IMR-90 (cell line): ENCODE measurements at regions not wholly inside any gene's neighbourhood (a gene's known extent, or its start where the extent isn't known, plus 50 kb on each side); places are given as distances from the start of the nearest gene placed in this dataset.

ENCODE experiments used
- ATAC-seq: fragments of 200-7000 bp; cut with Tn5 transposase; 2 replicates; pipeline ENCODE4 v1.9.1; 2020; ENCODE audit warnings: low read depth, mild to moderate bottlenecking, moderate library complexity
- BruUV-seq: library from RNA; stranded (reverse); fragments of 400-500 nt; replicated peaks from 2 replicates; lab custom pipeline; 2021; lab: Mats Ljungman, UMichigan
- CTCF ChIA-PET: fragments of 300-600 bp; formaldehyde crosslinking; extraction: SDS; loops from one replicate; lab custom pipeline; 2021; ENCODE audit warnings: antibody characterized with exemption; lab: Yijun Ruan, JAX
- POLR2A ChIA-PET: fragments of 300-600 bp; sonication (Branson Sonifier 250); formaldehyde crosslinking; loops from one replicate; lab custom pipeline; 2022; ENCODE audit warnings: antibody characterized with exemption; ENCODE audit not compliant: unreplicated experiment; lab: Charles Lee
- DNase-seq: peaks from one replicate; pipeline ENCODE4 v3.0.0; 2013
- H2AFZ ChIP-seq: replicated peaks from 2 replicates; pipeline ENCODE3; 2013; ENCODE audit warnings: low read length, mild to moderate bottlenecking; ENCODE audit not compliant: poor library complexity
- H2AK5ac ChIP-seq: 2 replicates; pipeline ENCODE4 v1.6.1; 2013; ENCODE audit warnings: low read depth, low read length, inconsistent platforms
- H2AK9ac ChIP-seq: replicated peaks from 2 replicates; pipeline ENCODE3; 2013; ENCODE audit warnings: mild to moderate bottlenecking, low read depth, low read length, moderate library complexity; ENCODE audit not compliant: poor library complexity
- H2BK120ac ChIP-seq: 2 replicates; pipeline ENCODE4 v1.6.1; 2013; ENCODE audit warnings: low read depth, low read length, inconsistent platforms
- H2BK15ac ChIP-seq: 3 replicates; pipeline ENCODE4 v1.6.1; 2013; ENCODE audit warnings: low read depth, low read length, inconsistent platforms
- H2BK20ac ChIP-seq: 2 replicates; pipeline ENCODE4 v1.6.1; 2013; ENCODE audit warnings: low read depth, mild to moderate bottlenecking, inconsistent platforms, low read length, moderate library complexity
- H2BK5ac ChIP-seq: 2 replicates; pipeline ENCODE4 v1.6.1; 2013; ENCODE audit warnings: mild to moderate bottlenecking, low read depth, low read length, inconsistent platforms; ENCODE audit not compliant: poor library complexity, severe bottlenecking
- H3K14ac ChIP-seq: replicated peaks from 2 replicates; pipeline ENCODE4 v1.6.1; 2013; ENCODE audit warnings: low read depth, low read length, inconsistent platforms
- H3K18ac ChIP-seq: 2 replicates; pipeline ENCODE4 v1.6.1; 2013; ENCODE audit warnings: low read depth, low read length, control low read depth
- H3K23ac ChIP-seq: 2 replicates; pipeline ENCODE4 v1.6.1; 2013; ENCODE audit warnings: low read depth, low read length, inconsistent platforms
- H3K27ac ChIP-seq: 2 replicates; pipeline ENCODE4 v1.5.1; 2013; ENCODE audit warnings: mild to moderate bottlenecking, control low read depth, low read length; ENCODE audit not compliant: insufficient read depth
- H3K27me3 ChIP-seq: 2 replicates; pipeline ENCODE4 v1.6.1; 2013; ENCODE audit warnings: low read length; ENCODE audit not compliant: control insufficient read depth, insufficient read depth
- H3K36me3 ChIP-seq: 2 replicates; pipeline ENCODE4 v1.6.1; 2013; ENCODE audit warnings: low read length, mixed read lengths; ENCODE audit not compliant: control insufficient read depth, insufficient read depth
- H3K4ac ChIP-seq: 2 replicates; pipeline ENCODE4 v1.6.1; 2013; ENCODE audit warnings: low read depth, low read length, inconsistent platforms
- H3K4me1 ChIP-seq: 2 replicates; pipeline ENCODE4 v1.6.1; 2013; ENCODE audit warnings: low read length, mixed read lengths; ENCODE audit not compliant: control insufficient read depth, insufficient read depth
- H3K4me2 ChIP-seq: 2 replicates; pipeline ENCODE4 v1.6.1; 2013; ENCODE audit warnings: low read depth, mild to moderate bottlenecking, control low read depth, low read length, moderate library complexity
- H3K4me3 ChIP-seq: 2 replicates; pipeline ENCODE4 v1.5.1; 2013; ENCODE audit warnings: low read depth, mild to moderate bottlenecking, control low read depth, low read length, moderate library complexity; ENCODE audit not compliant: insufficient read depth
- H3K56ac ChIP-seq: 2 replicates; pipeline ENCODE4 v1.6.1; 2013; ENCODE audit warnings: low read length, inconsistent platforms; ENCODE audit not compliant: insufficient read depth; ENCODE audit errors: extremely low read depth
- H3K79me1 ChIP-seq, 2 experiments: 2 replicates each; pipeline ENCODE4 v1.6.1; 2013; ENCODE audit warnings: low read length in 2 of 2, inconsistent platforms in 1 of 2, low read depth in 1 of 2
- H3K9ac ChIP-seq: 2 replicates; pipeline ENCODE4 v1.6.1; 2013; ENCODE audit warnings: low read depth, low read length, control low read depth
- H3K9me1 ChIP-seq: 2 replicates; pipeline ENCODE4 v1.6.1; 2013; ENCODE audit warnings: low read length, inconsistent platforms; ENCODE audit not compliant: insufficient read depth
- H3K9me3 ChIP-seq: 2 replicates; pipeline ENCODE4 v1.6.1; 2013; ENCODE audit warnings: low read length; ENCODE audit not compliant: control insufficient read depth, insufficient read depth
- H4K20me1 ChIP-seq: 2 replicates; pipeline ENCODE4 v1.6.1; 2013; ENCODE audit warnings: low read length, inconsistent platforms; ENCODE audit not compliant: insufficient read depth
- H4K5ac ChIP-seq: 2 replicates; pipeline ENCODE4 v1.6.1; 2013; ENCODE audit warnings: mild to moderate bottlenecking, low read depth, low read length, control low read depth
- H4K8ac ChIP-seq, 2 experiments: 2 replicates each; pipeline ENCODE4 v1.6.1; 2013; ENCODE audit warnings: low read depth in 2 of 2, low read length in 2 of 2, control low read depth in 1 of 2, inconsistent platforms in 1 of 2
- H4K91ac ChIP-seq: 2 replicates; pipeline ENCODE4 v1.6.1; 2013; ENCODE audit warnings: low read depth, low read length, inconsistent platforms; ENCODE audit not compliant: insufficient read depth
- CTCF ChIP-seq: conservative IDR thresholded peaks from 2 replicates; pipeline ENCODE4 v1.5.1; 2012; ENCODE audit warnings: mild to moderate bottlenecking, low read depth, low read length, improper control_type of control experiment
- ELK1 ChIP-seq: fragments of 150-350 bp; IDR thresholded peaks from 2 replicates; pipeline ENCODE4 v1.6.1; 2016; ENCODE audit warnings: low read depth, mild to moderate bottlenecking, low read length, moderate library complexity, borderline replicate concordance
- MAZ ChIP-seq: IDR thresholded peaks from 2 replicates; pipeline ENCODE4 v1.6.1; 2012; ENCODE audit warnings: low read depth, mild to moderate bottlenecking, low read length, improper control_type of control experiment, moderate library complexity, borderline replicate concordance
- RAD21 ChIP-seq: IDR thresholded peaks from 2 replicates; pipeline ENCODE4 v1.6.1; 2012; ENCODE audit warnings: low read length, improper control_type of control experiment
- RFX5 ChIP-seq: IDR thresholded peaks from 2 replicates; pipeline ENCODE4 v1.8.0; 2012; ENCODE audit warnings: low read depth, mild to moderate bottlenecking, low read length, moderate library complexity
- WGBS, 2 experiments: methylation state at CpG; one replicate each; pipeline versions ENCODE4 v1.1.5 to v1.1.7; 2013; ENCODE audit warnings: missing lambda C conversion rate in 2 of 2; ENCODE audit not compliant: insufficient read length in 1 of 2; ENCODE audit errors: extremely low coverage in 2 of 2; 5-methylcytosine and 5-hydroxymethylcytosine counted together
- dilution Hi-C: fragments of 300-500 bp; cut with HindIII; formaldehyde crosslinking; loops from one replicate; pipeline ENCODE4 v1.14.3; 2018; ENCODE audit warnings: low sequenced_read_pairs; ENCODE audit not compliant: unreplicated experiment
- in situ Hi-C: fragments of 300-500 bp; cut with MboI; formaldehyde crosslinking; loops from 3 replicates; pipeline ENCODE4 v1.14.3; 2019; ENCODE audit warnings: low sequenced_read_pairs, inconsistent platforms, mixed read lengths
- intact Hi-C: fragments of 100-400 bp; cut with micrococcal nuclease; formaldehyde crosslinking; loops from 2 replicates; pipeline ENCODE4 v1.10.0; 2022

GRCh38 chr21:16978309-16978895, 534.4 kb upstream of the CXADR start:
- Histone ChIP-seq H3K14ac (no peak overlapping the region), H3K56ac (no peak overlapping the region), H2BK15ac (no peak overlapping the region), H3K27me3 (no peaks in the 10 kb centered on the region), H3K9me1 (no peaks in the 10 kb centered on the region), H2AK5ac (no peak overlapping the region), H3K79me1 (no peaks in the 10 kb centered on the region), H3K9me3 (no peaks in the 10 kb centered on the region), H3K36me3 (no peaks in the 10 kb centered on the region), H3K18ac (no peak overlapping the region), H3K4me2 (no peak overlapping the region), H2BK20ac (no peak overlapping the region), H3K4ac (no peak overlapping the region), H4K5ac (no peak overlapping the region), H3K9ac (no peak overlapping the region), H4K91ac (no peak overlapping the region), H2AK9ac (no peak overlapping the region), H2AFZ (no peak overlapping the region), H4K8ac (no peak overlapping the region), H3K4me3 (no peak overlapping the region), H2BK120ac (no peak overlapping the region), H3K4me1 (no peaks in the 10 kb centered on the region), H2BK5ac (no peak overlapping the region), H3K27ac (no peak overlapping the region), H4K20me1 (no peaks in the 10 kb centered on the region), H3K23ac (no peak overlapping the region)
- no TSS peak for BruUV-seq
- ATAC-seq (no peak), DNase-seq (no peak)
- WGBS, 2 experiments = 88% methylated on average over 1 of the region's 4 CpGs; no CpG with 5 or more reads in 1 of the 2 experiments
- no peak for TF ChIP-seq RFX5
- TF ChIP-seq RAD21 = no peak
- no peak for TF ChIP-seq CTCF
- no peak for TF ChIP-seq ELK1
- TF ChIP-seq MAZ = no peak
- in situ Hi-C loops = no loop called here
- intact Hi-C loops = no loop called here
- dilution Hi-C loops = no loop called here
- POLR2A ChIA-PET = no interaction called here
- CTCF ChIA-PET = interaction anchor here (1.0 kb wide), 1 partner anchor 15 kb away, joined by 3 read pairs; no protein-coding TSS in a partner anchor
